Activated T-helper 1 cell treated with anti-CD3 and anti-CD28 coated beads, Interleukin-2, amount 50 U/mL, for 16 hours (primary cell): ENCODE measurements at regions not wholly inside any gene's neighbourhood (a gene's known extent, or its start where the extent isn't known, plus 50 kb on each side); places are given as distances from the start of the nearest gene placed in this dataset.

Experiments used
- DNase-seq, 2 donors: peaks; one replicate each; pipeline ENCODE4 v3.0.0-alpha.2; 2020; ENCODE audit warnings: low read depth in 1 of 2, low spot score in 1 of 2

DNA sequence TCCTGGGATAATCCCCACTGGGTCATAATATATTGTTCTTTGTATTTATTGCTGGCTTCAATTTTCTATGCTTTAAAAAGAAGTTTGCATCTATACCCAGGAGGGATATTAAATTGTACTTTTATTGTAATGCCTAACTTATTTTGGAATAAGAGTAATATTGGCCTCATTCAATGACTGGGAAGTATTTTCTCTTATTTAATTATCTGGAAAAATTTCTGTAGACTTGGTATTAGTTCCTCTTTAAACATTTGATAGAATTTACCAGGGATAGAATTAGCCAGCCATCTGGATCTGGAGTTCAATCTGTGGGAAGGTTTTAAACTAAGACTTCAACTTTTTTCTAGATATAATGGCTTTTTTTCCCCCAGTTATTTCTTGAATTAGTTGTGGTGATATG is 115.2 kb upstream of the ZNF32 start:
- DNase-seq, result no peak

GRCh38 chr10:43760514-43760913 is 111.8 kb upstream of the ZNF32 start:
- no peak for DNase-seq

DNA sequence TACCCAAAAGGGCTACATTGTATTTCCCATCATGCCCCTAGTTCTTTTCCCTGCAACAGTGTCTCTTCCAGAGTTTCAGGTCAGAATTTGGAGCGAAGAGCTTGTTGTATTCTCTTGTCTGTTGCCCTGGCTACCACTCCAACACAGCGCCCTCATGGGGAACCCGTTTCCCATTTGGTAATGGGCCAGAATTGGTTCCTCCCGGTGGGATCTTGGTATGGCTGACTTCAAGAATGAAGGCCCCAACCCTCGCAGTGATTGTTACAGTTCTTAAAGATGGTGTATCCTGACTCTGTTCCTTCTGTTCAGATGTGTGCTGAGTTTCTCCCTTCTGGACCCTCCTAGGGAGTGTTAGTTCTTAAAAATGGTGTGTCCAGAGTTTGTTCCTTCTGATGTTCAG is 110.5 kb upstream of the ZNF32 start:
- no peak for DNase-seq

DNA sequence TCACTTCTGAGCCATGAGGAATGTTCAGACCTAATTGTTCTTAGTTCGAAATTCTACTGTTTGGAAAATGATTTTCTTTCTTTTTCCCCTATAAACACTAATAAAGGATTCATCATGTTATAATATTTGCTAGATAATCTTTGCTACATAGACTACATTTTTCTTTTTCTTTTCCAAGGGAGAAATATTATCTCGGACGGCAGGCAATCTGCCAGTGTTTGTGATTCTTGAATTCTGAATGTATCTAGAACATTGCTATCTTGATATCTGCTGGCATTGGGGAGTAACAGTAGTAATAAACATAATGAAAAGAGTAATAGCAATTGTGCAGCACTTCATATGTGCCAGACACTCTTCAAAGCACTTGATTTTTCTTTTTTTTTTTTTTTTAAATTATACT is 107.7 kb upstream of the ZNF32 start:
- no peak for DNase-seq

GRCh38 chr10:43754569-43755260 is 106.0 kb upstream of the ZNF32 start:
- no peak for DNase-seq

- no peak for DNase-seq
Measured at GRCh38 chr10:43753397-43754061, 104.8 kb upstream of the ZNF32 start.

DNA sequence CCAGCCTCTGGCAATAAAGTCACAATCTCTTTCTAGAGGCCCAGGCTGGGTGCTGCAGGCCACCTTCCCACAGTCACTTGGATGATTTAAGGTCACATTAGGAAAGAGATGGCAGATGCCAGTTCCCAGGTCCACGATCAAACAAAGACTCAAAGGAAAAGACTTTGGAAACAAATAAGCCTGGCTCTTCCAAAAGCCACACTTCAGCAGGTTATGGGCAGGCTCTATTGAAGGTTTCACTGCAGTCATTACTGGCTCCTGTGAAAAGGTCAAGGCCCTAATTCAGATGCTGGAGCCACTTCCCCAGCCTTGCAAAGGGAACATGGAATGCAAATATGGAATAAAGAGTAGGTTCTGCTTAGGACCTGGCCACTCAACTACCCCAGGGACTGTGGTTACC is 104.0 kb upstream of the ZNF32 start:
- DNase-seq, result no peak

GRCh38 chr10:43751646-43752045 is 103.0 kb upstream of the ZNF32 start:
- DNase-seq, result no peak

DNA sequence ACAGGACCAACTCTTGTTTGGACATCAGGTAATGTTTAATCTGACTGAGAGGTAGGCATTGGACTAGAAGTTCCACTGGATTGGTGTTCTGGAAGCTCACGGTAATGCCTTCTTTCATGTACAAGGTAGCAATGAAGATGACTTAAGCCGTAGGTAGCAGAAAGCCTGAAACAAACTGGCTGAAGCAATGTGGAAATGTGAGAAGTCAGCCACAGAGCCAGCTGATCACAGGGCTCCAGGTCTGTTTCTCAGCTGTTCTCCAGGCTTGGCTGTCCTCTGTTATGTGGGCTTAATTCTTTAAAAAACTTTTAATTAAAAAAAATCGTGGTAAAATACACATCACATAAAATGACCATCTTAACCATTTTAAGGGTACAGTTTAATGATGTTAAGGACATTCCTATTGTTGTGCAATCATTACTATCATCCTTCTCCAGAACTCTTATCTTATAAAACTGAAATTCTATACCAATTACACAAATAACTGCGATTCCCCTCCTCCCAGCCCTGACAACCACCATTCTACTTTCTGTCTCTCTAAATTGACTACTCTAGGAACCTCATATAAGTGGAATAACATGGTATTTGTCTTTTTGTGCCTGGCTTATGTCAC is 101.4 kb upstream of the ZNF32 start:
- DNase-seq, result no peak

GRCh38 chr10:43749145-43749576 is 100.5 kb upstream of the ZNF32 start:
- no peak for DNase-seq

DNA sequence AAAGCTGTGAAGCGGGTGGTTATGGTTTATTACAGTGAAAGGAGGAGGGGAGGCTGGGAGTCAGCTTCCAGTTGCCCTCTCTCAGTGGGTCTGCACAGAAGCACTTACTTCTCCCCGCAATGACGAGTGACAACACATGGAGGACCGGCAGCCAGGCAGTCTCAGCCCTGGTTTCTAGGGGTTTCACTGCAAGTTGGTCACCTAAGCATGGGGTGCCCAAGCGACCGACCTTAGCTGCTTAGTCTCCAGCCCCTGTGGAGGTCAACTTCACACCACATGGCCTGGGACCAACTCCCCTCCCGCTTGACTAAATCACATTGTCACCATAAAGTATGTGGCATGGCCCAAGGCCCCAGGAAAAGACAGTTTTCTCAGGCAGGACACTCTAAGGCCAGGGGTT is 99.9 kb upstream of the ZNF32 start:
- DNase-seq, result no peak

GRCh38 chr10:43746906-43747305 is 98.2 kb upstream of the ZNF32 start:
- no peak for DNase-seq

DNA sequence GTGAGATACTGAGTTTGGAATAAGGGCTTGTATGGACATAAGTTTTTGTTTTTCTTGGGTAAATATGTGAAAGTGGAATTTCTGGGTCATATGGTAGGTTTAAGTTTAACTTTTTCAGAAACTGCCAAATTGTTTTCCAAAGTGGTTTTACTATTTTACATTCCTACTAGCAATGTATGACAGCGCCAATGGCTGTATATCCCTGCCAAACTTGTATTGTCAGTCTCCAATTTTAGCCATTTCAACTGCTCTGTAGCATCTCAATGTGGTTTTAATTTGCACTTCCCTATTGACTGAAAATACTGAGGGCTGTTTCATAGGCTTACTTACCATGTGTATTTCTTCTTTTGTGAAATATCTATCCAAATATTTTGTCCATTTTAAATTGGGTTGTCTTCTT is 90.5 kb upstream of the ZNF32 start:
- DNase-seq, result no peak

DNA sequence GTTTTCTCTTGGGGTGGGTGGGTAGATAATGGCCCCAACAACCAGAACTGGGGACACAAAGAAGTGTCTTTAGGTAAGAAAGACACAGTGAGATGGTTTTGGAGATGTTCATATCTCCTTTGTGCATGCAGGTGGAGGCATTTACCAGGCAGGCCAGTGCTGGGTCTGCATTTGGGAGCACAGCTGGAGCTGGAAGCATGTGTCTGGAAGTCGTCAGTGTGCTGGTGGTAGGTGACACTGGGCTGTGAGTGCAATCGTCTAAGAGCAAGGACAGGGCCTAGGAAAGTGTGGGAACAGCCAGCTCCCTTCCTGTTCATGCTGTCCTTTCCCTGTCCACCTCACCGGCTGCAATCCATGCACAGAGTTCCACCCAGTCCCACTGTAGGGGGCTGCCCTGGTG is 88.3 kb upstream of the ZNF32 start:
- no peak for DNase-seq

DNA sequence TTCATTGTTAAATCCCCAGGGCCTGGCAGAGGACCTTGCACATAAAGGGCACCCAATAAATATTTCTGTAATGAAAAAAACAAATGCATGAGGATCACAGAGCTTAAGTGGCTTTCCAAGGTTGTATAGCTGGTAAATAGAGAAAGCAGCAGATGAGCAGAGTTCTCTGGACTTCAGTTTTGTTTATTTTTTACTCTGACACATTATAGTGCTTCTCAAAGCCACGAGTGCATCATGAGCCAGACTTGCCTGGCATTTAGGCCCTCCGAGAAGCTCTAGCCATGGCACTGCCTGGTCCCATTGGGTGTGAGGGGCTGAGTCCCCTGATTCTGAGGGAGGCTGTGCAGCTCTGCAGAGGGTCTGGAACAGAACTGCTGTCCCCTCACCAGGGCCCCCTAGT is 87.2 kb upstream of the ZNF32 start:
- no peak for DNase-seq

- no peak for DNase-seq
Measured at GRCh38 chr10:43734716-43735115, 86.0 kb upstream of the ZNF32 start.

- DNase-seq, result no peak
Measured at GRCh38 chr10:43731486-43731885, 82.8 kb upstream of the ZNF32 start.

GRCh38 chr10:43728425-43728824 is 79.7 kb upstream of the ZNF32 start:
- DNase-seq, result no peak

- no peak for DNase-seq
Measured at GRCh38 chr10:43727935-43728334, 79.3 kb upstream of the ZNF32 start.

- no peak for DNase-seq
Measured at GRCh38 chr10:43715334-43715733, 66.7 kb upstream of the ZNF32 start.

- DNase-seq, result no peak
Measured at GRCh38 chr10:43712821-43713584, 64.3 kb upstream of the ZNF32 start.
